GM23338 (cell line): ENCODE measurements at regions not wholly inside any gene's neighbourhood (a gene's known extent, or its start where the extent isn't known, plus 50 kb on each side); places are given as distances from the start of the nearest gene placed in this dataset.

ENCODE experiments used
- CREB1 ChIP-seq: fragments of 250-450 bp; sonication (Bioruptor Pico); IDR thresholded peaks from 2 replicates; pipeline ENCODE4 v1.5.0; 2020; ENCODE audit warnings: low read depth, mild to moderate bottlenecking, moderate library complexity
- ETS1 ChIP-seq: IDR thresholded peaks from 2 replicates; pipeline ENCODE4 v1.6.1; 2016; ENCODE audit warnings: antibody characterized with exemption
- EZH2 ChIP-seq: fragments of 200-600 bp; sonication (generic); IDR thresholded peaks from one replicate; pipeline ENCODE4 v1.8.0; 2017; ENCODE audit warnings: antibody characterized with exemption, mild to moderate bottlenecking, low read depth; ENCODE audit not compliant: unreplicated experiment
- EZH2phosphoT487 ChIP-seq: fragments of 200-600 bp; sonication (generic); IDR thresholded peaks from one replicate; pipeline ENCODE4 v1.8.1; 2018; ENCODE audit warnings: antibody characterized with exemption; ENCODE audit not compliant: unreplicated experiment
- JUNB ChIP-seq: IDR thresholded peaks from one replicate; pipeline ENCODE4 v1.6.1; 2016; ENCODE audit warnings: antibody characterized with exemption; ENCODE audit not compliant: unreplicated experiment
- NANOG ChIP-seq: IDR thresholded peaks from 2 replicates; pipeline ENCODE4 v1.6.1; 2016; ENCODE audit warnings: antibody characterized with exemption, borderline replicate concordance
- POLR2AphosphoS5 ChIP-seq: IDR thresholded peaks from 2 replicates; pipeline ENCODE4 v1.6.1; 2016; ENCODE audit warnings: antibody characterized with exemption, low read depth
- REST ChIP-seq: IDR thresholded peaks from one replicate; pipeline ENCODE4 v1.6.1; 2018; ENCODE audit warnings: antibody characterized with exemption; ENCODE audit not compliant: unreplicated experiment
- ZNF114 ChIP-seq: fragments of 250-450 bp; sonication (Bioruptor Pico); IDR thresholded peaks from 2 replicates; pipeline ENCODE4 v1.5.0; 2020; ENCODE audit warnings: mild to moderate bottlenecking, moderate library complexity
- ZNF331 ChIP-seq: fragments of 250-450 bp; sonication (Bioruptor Pico); IDR thresholded peaks from 2 replicates; pipeline ENCODE4 v1.5.0; 2020; ENCODE audit warnings: low read depth, mild to moderate bottlenecking, moderate library complexity
- TF ChIP-seq, protein P1 (sequence below), 2 experiments: fragments of 200-600 bp in 1 of 2; sonication (generic) in 1 of 2; conservative IDR thresholded peaks; 2 replicates each; pipeline versions ENCODE4 v1.5.1 to v1.6.1; 2016 to 2017; ENCODE audit warnings: antibody characterized with exemption in 2 of 2, low read depth in 2 of 2, mild to moderate bottlenecking in 2 of 2, moderate library complexity in 1 of 2

- TF ChIP-seq EZH2 (no peak), ZNF114 (CRISPR knock-in tag) (no peak), REST (no peak), CREB1 (CRISPR knock-in tag) (no peak), POLR2AphosphoS5 (no peak), ETS1 (no peak), ZNF331 (CRISPR knock-in tag) (no peak), JUNB (no peak), NANOG (no peak), EZH2phosphoT487 (no peak)
- TF ChIP-seq, protein P1, sequence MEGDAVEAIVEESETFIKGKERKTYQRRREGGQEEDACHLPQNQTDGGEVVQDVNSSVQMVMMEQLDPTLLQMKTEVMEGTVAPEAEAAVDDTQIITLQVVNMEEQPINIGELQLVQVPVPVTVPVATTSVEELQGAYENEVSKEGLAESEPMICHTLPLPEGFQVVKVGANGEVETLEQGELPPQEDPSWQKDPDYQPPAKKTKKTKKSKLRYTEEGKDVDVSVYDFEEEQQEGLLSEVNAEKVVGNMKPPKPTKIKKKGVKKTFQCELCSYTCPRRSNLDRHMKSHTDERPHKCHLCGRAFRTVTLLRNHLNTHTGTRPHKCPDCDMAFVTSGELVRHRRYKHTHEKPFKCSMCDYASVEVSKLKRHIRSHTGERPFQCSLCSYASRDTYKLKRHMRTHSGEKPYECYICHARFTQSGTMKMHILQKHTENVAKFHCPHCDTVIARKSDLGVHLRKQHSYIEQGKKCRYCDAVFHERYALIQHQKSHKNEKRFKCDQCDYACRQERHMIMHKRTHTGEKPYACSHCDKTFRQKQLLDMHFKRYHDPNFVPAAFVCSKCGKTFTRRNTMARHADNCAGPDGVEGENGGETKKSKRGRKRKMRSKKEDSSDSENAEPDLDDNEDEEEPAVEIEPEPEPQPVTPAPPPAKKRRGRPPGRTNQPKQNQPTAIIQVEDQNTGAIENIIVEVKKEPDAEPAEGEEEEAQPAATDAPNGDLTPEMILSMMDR (conservative IDR thresholded peaks at IDR 0.05; ENCODE audit: low read depth in 2 of 2) = no peak
Observed at GRCh38 chr2:58669998-58670397, 428.9 kb upstream of the FANCL start.
